Fibroblast of peridontal ligament (primary cell): ENCODE measurements at regions not wholly inside any gene's neighbourhood (a gene's known extent, or its start where the extent isn't known, plus 50 kb on each side); places are given as distances from the start of the nearest gene placed in this dataset.
"Not testable (repeated sequence)": the region's sequence is repeated elsewhere in the genome, so short reads cannot be mapped to it uniquely, and the experiment has no call there.

ENCODE experiments used
- DNase-seq: peaks from one replicate; pipeline ENCODE4 v3.0.0-alpha.2; 2010; ENCODE audit errors: extremely low read depth

DNA sequence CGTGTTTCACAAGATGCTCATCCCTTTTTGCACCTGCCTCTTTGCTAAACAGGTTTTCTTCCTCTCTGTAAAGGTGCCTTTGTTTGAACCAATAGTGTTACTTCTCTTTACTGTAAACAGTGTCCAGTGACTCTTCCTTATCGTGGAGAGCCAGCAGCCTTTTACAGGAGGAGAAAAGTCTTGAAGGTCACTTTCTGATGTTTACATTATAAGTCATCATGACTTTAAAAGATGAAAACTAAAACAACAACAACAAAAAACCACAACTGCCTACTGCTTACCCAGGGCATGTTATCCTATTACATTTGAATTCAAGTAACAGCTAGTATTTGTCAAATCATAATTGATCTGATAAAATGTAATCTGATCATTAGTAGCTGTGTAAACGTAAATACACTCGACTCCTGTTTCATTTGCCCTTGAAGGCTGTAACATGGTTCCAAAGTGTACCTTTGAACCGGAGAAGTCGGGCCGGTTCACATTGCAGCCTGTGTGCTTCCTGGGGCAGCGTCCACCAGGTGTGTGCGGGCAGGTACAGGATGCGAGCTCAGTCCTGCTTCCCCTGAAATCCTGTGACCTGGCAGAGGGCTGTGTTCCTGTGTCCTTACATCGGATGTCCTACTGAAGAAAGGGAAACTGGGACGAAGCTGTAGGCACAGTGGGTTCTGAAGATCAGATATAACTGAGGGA is 118.1 kb downstream of the C9orf152 start:
- DNase-seq: no peak

DNA sequence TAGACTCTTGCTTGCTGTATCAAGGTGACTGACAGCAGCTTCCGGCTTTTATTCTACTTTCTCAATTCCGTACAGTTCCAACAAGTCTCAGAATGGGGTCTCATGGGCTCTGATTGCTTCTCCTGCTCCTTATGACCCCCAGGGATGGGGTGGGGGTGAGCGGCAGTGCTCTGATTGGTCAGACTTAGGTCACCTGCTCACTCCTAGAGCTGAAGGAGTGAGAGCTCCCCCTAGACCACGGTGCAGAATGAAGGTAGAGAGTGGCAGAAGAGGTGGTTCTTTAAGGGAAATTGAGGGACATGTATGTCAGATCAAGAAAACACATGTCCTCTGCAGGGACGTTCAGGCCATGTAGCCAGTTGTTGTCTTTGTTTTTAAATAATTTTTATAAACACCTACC is 115.2 kb downstream of the C9orf152 start:
- no peak for DNase-seq

DNA sequence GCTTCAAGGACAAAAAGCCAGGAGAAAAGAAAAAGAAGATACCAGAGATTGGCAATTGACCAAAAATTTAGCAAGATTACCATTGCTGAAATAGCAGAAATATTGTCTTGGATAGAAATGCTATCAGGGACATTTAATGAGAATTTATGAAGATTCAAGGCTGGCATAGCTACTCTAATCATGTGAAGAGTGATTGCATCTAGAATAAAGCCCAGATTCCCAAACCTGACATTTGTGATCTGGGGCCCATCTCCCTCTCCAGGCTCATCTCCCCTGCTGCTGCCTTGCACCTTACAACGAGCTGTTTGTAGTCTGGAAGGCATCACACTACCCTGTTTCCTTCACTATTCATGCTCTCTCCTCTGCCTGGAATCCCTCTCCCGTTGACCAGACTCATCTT is 114.5 kb downstream of the C9orf152 start:
- DNase-seq: no peak

DNA sequence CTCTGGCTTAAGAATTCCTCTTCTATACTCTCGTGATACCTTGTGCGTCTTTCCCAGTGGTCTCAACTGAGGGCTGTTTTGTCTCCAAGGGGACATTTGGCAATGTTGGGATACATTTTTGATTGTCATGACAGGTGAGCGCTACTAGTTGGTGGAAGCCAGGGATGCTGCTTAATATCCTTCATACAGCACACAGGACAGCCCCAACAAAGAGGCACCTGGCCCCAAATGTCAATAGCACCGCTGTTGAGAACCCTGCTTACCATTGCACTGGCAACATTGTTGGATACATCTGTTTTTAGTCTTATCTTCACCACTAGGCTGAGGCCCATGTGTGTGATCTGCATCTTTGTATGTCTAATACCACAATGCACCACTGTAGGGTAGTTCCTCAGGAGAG is 114.1 kb downstream of the C9orf152 start:
- no peak for DNase-seq

DNA sequence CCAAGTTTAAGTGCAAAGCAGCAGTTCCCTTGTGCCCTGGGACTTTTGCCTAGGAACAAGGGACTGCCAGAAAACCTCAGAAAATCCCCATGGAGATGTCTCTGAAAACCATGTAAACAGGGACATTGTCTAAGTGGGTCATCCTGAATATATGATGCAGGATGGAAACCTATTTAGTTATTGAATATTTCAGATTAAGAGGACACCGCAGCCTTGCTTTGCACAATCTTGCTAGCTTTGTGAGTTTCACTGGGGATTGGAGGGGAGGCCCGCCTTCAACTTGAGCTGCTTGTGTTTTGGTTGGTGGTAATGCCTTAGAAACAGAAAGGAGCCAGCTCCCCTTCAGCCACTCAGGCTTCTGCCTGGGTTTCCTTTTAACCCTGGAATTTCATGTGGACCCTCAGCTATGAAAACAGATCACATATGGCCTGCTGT is 112.8 kb downstream of the C9orf152 start:
- DNase-seq: peak; percentile 83

DNA sequence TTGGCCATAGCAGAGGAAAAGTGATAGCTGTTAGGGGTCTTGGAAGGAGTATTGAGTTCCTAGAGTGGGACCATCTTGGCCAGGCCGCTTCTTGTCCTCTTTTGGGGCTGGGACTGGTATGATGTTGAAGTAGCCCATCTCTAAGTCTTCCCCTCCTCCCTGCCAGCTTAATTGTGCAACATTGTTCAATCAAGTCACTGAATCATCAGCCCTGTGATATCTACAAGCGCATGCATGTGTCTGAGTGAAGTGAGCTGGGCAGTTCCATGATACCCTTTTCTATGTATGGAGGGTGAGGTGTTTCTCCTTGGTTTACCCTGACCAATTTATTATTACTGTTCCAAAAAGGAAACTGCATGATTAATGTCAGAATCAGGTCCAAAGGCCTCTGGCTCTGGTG is 112.2 kb downstream of the C9orf152 start:
- DNase-seq: peak; percentile 84

DNA sequence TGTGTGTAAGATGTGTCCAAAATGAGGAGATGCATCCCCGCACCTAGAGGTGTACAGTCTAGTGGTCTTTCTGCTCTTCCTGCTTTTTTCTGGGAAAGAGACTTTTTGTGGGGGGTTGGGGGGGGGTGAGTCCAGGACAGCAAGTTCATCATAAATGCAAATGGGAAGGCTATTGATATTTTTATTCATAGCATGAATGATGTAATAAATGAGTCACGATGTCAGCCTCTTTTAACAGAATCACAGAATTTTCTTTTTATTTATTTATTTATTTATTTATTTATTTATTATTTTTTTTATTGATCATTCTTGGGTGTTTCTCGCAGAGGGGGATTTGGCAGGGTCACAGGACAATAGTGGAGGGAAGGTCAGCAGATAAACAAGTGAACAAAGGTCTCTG is 111.3 kb downstream of the C9orf152 start:
- DNase-seq: not testable (repeated sequence)

DNA sequence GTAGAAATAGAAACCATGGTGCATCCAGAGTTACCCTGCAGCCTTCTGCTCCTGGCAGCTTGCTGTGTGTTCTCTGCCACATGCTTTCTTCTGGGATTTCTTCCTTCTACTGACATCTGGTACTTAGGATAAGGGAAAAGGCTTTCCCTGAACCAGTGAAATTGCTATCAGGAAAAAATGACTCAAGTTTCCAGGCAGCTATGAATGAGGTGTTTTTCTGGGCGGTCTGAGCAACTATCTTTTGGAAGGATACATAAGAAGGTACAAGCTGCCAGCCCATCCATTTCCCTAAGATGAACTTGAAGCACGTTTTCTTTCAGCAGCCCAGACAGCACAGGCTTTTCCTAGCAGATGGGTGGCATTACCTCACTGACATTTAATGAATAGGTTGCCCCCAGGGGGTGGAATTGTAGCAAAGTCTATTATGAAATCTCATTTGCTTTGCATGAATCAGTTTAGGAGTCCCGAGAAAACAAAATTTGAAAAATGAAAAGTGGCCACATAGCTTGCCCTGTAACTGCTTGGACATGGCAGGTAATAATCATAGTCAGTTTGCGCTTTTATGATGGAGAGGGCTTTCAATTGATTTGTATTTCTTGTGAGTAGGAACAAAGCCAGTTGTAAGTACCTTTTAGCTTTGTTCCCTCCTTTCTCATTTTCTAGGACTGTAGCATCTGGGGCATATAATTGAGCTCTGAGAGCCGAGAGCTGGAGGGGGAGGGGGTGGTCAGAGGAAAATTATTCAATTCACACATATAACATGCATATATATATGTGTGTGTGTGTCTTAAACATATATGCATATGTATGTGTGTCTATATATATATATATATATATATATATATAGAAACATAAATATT is 108.5 kb downstream of the C9orf152 start:
- DNase-seq: peak; percentile 74

DNA sequence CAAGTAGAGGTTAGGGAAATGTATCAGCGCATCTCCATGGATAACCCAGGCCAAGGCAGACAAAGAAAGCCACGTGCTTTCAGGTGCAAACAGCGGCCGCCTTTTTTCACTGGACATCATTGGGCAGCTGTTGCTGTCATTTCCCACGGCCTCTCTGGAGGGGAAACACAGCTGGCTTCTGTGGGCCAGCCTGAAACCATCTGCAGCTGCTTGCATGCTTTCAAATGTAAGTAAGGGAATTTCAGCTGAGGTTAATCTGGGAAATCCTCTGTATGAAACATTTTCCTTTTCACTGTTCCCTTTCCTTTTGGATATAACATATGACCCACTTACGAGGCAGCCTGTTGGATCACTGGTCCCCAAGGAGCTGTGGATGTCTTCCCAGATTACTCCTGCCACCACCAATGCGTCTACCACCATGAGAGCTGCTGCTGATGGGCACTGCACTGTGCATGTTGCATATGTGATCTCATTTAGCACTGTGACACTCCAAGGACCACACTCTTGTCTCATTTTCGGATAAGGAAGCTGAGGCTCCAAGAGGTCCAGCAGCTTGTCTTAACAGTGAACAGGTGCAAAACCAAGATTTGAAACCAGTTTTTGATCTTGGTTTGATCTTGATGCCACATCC is 106.3 kb downstream of the C9orf152 start:
- peak; percentile 59 for DNase-seq

DNA sequence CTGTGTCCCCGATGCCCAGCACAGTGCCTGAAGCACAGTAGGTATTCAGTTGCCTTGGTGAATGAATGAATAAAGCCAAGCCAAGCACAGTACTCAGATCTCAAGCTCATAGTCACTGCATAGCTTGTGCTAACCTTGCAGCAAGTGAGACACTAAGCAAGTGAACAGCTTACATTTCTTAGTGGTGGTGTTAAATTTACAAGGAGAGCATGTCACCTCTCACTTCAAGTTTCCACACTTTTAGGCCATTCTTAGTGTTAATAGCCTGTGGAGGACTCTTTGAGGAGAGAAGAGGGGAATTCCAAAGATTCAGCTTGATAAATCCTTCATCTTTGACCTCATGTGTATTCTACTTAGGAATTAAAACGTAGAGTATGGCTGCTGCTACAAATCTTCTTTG is 104.7 kb downstream of the C9orf152 start:
- DNase-seq: no peak

DNA sequence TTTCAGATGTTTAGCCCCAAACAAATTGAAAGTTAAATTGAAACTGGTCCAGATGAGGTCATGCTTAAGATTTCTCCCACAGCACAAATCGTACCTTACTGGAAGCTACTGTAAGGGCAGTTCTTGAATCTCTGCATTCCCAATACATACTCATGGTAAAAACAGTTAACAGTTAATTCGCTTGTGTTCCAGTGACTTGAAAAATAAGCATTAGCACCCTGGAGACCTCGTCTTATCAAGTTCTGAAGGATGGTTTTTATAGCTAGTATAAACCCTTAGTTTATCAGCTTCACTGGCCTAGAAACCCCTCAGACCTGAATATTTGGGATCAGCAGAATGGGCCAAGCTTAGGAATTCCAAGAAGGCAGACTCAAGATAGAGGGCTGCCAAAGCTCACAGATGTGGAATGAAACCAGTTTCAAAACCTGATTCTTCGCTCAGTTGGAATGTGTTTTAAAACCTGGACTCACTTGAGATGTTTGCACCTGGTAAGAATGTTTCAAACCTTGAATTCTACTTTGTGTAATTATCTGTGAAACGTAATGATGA is 103.6 kb downstream of the C9orf152 start:
- DNase-seq: peak; percentile 70

DNA sequence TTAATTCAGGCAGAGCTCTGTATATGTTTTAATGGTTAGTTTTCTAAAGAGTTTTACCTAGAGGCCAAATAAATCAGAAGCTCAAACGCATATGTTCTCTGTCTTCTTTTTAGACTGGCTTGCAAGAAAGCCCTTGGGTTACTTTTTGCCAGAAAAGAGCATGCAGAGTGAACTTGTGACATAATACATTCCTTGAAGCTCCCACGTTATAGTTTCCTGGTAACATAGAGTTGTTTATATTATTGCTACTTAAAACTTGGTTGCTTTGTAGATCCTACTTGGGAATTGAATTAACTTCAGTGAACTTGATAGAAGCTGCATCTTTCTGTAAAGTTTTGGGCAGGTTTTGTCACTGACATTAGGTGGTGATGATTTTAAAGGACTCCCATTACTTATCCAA is 102.9 kb downstream of the C9orf152 start:
- peak; percentile 86 for DNase-seq

DNA sequence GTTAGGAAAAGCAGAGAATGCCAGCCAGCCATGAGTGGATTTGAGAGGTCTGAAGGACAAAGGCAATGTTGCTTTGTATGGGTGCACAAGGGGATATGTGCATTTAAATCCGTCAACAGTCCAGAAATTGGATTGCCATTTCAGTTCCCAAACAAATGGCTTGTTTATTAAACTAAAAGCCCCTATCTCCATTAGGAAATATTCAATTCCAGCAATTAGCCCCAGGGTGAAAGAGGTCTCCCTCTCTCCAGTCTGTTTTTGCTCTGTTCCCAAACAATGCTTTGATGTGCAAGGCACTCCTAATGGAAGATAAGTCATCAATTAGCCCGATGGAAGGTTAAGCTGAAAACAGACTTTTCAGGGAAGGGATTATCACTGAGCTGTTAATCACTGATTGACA is 101.3 kb downstream of the C9orf152 start:
- DNase-seq: no peak

DNA sequence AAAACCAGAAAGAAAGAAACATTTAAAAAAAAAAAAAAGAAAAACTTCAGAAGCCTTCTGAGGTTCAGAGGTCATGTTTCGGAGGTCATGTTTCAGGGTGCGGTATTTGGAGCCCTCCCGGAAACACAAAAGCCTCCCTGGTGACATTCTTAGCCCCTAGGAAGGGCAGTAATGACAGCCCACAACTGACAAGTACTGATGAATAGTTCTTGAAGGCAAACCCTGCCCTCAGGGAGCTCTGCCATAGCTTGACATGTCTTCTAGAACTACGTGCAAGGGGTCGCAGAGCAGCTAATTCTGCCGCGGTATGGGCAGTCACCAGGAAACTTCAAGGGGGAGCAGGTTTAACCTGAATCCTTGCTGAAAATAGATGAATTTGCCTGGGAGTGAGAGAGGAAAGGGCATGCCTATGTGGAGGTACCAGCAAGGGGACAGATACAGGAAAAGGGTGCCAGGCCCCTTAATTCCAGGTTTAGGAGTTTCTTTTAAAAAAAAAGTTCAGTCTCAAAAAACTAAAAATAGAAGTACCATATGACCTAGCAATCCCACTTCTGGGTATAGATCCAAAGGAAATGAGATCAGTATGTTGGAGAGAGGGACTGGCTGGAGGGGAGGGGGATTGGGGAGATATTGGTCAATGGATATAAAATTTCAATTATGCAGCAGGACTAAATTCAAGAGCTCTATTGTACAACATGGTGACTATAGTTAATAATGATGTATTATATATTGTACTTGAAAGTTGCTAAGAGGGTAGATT is 98.4 kb downstream of the C9orf152 start:
- peak; percentile 73 for DNase-seq

DNA sequence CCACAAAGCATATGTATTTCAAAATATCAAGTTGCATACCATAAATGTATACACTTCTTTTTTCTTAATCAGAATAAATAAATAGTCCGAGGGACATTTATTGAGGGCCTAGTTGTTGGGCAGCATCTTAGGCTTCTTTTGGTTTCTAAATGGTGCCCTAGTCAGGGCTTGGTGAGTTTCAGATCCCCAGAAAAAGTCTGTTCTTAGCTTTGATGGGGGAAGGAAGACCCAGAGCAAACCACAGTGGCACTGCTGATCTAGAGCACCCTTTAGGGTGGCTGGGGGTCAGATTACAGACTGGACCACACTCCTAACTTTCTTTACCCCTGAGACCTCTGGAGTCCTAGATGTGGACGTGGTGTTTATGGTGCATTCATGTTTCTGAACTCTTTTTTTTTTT is 97.8 kb downstream of the C9orf152 start:
- DNase-seq: no peak

DNA sequence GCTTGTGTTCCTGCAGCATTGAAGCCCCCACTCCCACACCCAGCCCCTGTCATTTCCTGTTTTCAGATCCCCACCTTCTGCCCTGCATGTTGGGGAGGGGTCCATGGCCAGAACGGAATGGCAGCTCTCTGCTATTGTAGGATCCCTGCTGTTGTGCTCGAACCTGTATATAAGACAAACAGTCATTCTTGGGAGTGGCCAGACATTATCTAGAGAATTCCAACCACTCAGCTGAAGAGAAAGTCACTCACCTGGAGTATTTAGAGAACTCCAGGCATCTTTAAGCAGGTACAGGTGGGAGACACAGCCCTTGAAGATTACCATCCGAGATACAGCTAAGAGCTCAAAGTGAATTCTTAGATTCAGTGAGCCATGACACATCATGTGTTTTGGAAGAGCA is 96.1 kb downstream of the C9orf152 start:
- DNase-seq: no peak

DNA sequence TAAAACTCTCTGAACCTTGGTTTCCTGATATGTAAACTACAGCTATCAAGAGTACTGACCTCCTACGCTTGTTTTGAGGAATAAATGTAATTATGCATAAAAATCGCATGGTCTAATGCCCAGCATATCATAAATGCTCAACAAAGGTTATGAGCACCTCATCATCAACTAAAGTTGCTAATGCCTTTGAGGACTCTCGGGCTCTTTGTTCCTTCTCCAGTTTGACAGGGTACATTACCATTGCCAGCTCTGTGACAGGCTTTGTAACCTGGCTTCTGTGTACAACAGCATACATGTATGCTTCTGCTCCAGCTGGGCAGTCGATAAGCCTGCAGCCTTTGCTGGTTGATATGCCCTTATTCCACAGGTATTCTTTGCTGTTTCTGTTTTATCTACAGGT is 95.2 kb downstream of the C9orf152 start:
- no peak for DNase-seq

DNA sequence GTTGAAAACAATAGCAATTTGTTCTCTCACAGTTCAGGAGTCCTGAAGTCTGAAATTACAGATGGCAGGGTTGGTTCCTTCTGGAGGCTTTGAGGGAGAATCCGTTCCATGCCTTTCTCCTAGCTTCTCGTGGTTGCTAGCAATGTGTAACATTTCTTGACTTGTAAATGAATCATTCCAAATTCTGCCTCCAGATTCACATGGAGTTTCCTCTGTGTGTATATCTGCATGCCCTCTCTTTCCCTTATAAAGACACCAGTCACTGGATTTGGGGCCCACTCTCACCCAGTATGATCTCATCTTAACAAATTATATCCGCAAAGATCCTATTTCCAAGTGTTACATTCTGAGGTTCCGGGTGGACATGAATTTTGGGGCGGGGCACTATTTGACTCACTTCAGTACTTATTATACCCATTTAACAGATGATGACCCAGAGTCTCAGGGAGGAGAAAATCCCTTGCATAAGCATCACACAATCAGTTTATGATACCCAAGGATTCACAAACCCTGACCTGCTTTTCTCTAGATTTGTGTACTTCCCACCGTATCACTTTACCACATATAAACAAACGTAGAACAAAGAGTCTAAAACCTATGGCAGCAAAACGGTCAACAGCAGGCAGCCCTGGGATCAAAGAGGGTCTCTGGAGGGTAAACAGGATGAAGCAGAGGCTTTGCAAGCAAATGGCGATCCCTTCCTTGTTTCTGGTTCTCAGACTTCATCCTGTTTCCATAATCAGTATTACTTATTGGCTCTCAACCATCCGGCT is 93.7 kb downstream of the C9orf152 start:
- DNase-seq: peak; percentile 49

DNA sequence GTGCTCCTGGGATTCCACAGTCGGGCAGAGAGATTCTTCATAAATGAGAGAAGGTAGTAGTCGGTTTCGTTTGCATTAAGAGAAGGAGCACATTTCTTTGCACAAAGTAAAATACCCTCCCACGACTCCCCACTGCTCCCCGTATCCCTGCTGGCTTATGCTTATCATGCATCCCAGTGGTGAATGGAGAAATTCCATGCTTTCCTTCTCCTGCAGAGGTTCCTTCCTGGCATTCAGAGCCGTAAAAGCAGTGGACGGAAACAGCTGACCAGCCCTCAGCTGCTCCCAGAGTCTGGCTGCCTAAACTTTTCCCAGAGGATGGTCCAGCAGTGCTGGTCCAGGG is 93.1 kb downstream of the C9orf152 start:
- DNase-seq: no peak

DNA sequence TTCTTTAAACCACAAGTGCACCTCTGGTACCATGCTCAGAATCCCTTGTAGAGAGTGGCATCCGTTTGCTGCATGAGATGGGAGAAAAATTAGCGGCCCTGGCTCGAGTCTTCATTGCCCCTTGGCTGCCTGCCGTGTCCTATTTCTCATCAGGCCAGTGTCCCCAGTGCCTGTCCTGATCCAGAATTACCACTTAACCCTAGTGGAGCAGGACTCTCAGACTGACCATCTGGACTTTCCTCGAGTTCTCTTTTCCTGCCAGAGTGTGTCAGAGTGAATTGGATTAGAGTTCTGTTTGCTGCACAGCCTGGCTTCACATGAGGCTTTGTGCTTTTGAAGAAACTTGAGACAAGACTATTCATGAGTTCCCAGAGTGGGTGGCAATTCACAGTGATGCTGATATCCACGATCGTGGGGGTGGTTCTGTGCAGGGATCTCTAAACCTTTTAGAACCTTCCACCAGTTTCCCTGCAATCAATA is 92.6 kb downstream of the C9orf152 start:
- peak; percentile 86 for DNase-seq
